HG03439 (cell line): ENCODE measurements at regions not wholly inside any gene's neighbourhood (a gene's known extent, or its start where the extent isn't known, plus 50 kb on each side); places are given as distances from the start of the nearest gene placed in this dataset.

Experiments used
- ATAC-seq: cut with Tn5 transposase; IDR thresholded peaks from one replicate; pipeline ENCODE4 v1.9.1; 2021; ENCODE audit warnings: mild to moderate bottlenecking, moderate library complexity; ENCODE audit not compliant: unreplicated experiment

- ATAC-seq = no peak
Observed at GRCh38 chr20:50399555-50399916, 110.6 kb upstream of the PTPN1 start.

- no peak for ATAC-seq
Observed at GRCh38 chr20:50399917-50400704, 110.1 kb upstream of the PTPN1 start.

- no peak for ATAC-seq
Observed at GRCh38 chr20:50400705-50401586, 109.2 kb upstream of the PTPN1 start.

GRCh38 chr20:50401587-50402418 lies 108.4 kb upstream of the PTPN1 start:
- no peak for ATAC-seq

- ATAC-seq = no peak
Observed at GRCh38 chr20:50403565-50404418, 106.4 kb upstream of the PTPN1 start.

GRCh38 chr20:50404419-50405234 lies 105.6 kb upstream of the PTPN1 start:
- no peak for ATAC-seq

- no peak for ATAC-seq
Observed at GRCh38 chr20:50405235-50405914, 104.8 kb upstream of the PTPN1 start.

- no peak for ATAC-seq
Observed at GRCh38 chr20:50405915-50406609, 104.1 kb upstream of the PTPN1 start.

- no peak for ATAC-seq
Observed at GRCh38 chr20:50406610-50407136, 103.5 kb upstream of the PTPN1 start.

- ATAC-seq = no peak
Observed at GRCh38 chr20:50408526-50409364, 101.4 kb upstream of the PTPN1 start.

- ATAC-seq = no peak
Observed at GRCh38 chr20:50409495-50409894, 100.7 kb upstream of the PTPN1 start.

- no peak for ATAC-seq
Observed at GRCh38 chr20:50410343-50410742, 99.8 kb upstream of the PTPN1 start.

- no peak for ATAC-seq
Observed at GRCh38 chr20:50412069-50412468, 98.1 kb upstream of the PTPN1 start.

- ATAC-seq = no peak
Observed at GRCh38 chr20:50412499-50412898, 97.7 kb upstream of the PTPN1 start.

- no peak for ATAC-seq
Observed at GRCh38 chr20:50413088-50413500, 97.1 kb upstream of the PTPN1 start.

- no peak for ATAC-seq
Observed at GRCh38 chr20:50415021-50415515, 95.1 kb upstream of the PTPN1 start.
